22Rv1 (cell line): ENCODE measurements at regions not wholly inside any gene's neighbourhood (a gene's known extent, or its start where the extent isn't known, plus 50 kb on each side); places are given as distances from the start of the nearest gene placed in this dataset.

ENCODE experiments used
- CTCF ChIP-seq: fragments of 450-650 bp; IDR thresholded peaks from 2 replicates; pipeline ENCODE4 v1.5.1; 2017; ENCODE audit warnings: mild to moderate bottlenecking
- ZFX ChIP-seq: fragments of 450-650 bp; IDR thresholded peaks from 2 replicates; pipeline ENCODE4 v1.6.1; 2017; ENCODE audit warnings: antibody characterized with exemption, borderline replicate concordance

GRCh38 chr3:148102156-148102555 is 595.5 kb upstream of the AGTR1 start:
- TF ChIP-seq CTCF (no peak), ZFX (no peak)
